ENCODE measurements at regions not wholly inside any gene's neighbourhood (a gene's known extent, or its start where the extent isn't known, plus 50 kb on each side); places are given as distances from the start of the nearest gene placed in this dataset.

GRCh38 chr2:15764683-15765011 lies 173.0 kb downstream of the DDX1 start:
- TF ChIP-seq CTCF (IDR thresholded peaks at IDR 0.05; ENCODE audit: borderline replicate concordance, insufficient read depth, low read depth, low read length), result no peak
- H3K4me3 ChIP-seq (ENCODE audit: low read depth, low read length), result no peak overlapping the region

- TF ChIP-seq CTCF (IDR thresholded peaks at IDR 0.05; ENCODE audit: borderline replicate concordance, insufficient read depth, low read depth, low read length), result no peak
Observed at GRCh38 chr2:15765211-15765610, 173.5 kb downstream of the DDX1 start.

GRCh38 chr2:15765686-15766302 lies 174.1 kb downstream of the DDX1 start:
- TF ChIP-seq CTCF (IDR thresholded peaks at IDR 0.05; ENCODE audit: borderline replicate concordance, insufficient read depth, low read depth, low read length), result no peak
- H3K4me3 ChIP-seq (ENCODE audit: low read depth, low read length), result no peak overlapping the region

More at GRCh38 chr2:15765211-15765610, 173.5 kb downstream of the DDX1 start:
- H3K4me3 ChIP-seq (ENCODE audit: low read depth, low read length), result no peak overlapping the region

- no peak for TF ChIP-seq CTCF (IDR thresholded peaks at IDR 0.05; ENCODE audit: borderline replicate concordance, insufficient read depth, low read depth, low read length)
- no peak overlapping the region for H3K4me3 ChIP-seq (ENCODE audit: low read depth, low read length)
Observed at GRCh38 chr2:15766303-15766861, 174.0 kb upstream of the MYCN start.

- no peak overlapping the region for H3K4me3 ChIP-seq (ENCODE audit: low read depth, low read length)
- TF ChIP-seq CTCF (IDR thresholded peaks at IDR 0.05; ENCODE audit: borderline replicate concordance, insufficient read depth, low read depth, low read length), result no peak
Observed at GRCh38 chr2:15766911-15767597, 173.3 kb upstream of the MYCN start.

- TF ChIP-seq CTCF (IDR thresholded peaks at IDR 0.05; ENCODE audit: borderline replicate concordance, insufficient read depth, low read depth, low read length), result no peak
- H3K4me3 ChIP-seq (ENCODE audit: low read depth, low read length), result no peak overlapping the region
Observed at GRCh38 chr2:15767679-15768078, 172.7 kb upstream of the MYCN start.

GRCh38 chr2:15768142-15768541 lies 172.2 kb upstream of the MYCN start:
- no peak for TF ChIP-seq CTCF (IDR thresholded peaks at IDR 0.05; ENCODE audit: borderline replicate concordance, insufficient read depth, low read depth, low read length)
- no peak overlapping the region for H3K4me3 ChIP-seq (ENCODE audit: low read depth, low read length)

Measured in GM12875 (cell line).